ENCODE measurements at regions not wholly inside any gene's neighbourhood (a gene's known extent, or its start where the extent isn't known, plus 50 kb on each side); places are given as distances from the start of the nearest gene placed in this dataset.

DNA sequence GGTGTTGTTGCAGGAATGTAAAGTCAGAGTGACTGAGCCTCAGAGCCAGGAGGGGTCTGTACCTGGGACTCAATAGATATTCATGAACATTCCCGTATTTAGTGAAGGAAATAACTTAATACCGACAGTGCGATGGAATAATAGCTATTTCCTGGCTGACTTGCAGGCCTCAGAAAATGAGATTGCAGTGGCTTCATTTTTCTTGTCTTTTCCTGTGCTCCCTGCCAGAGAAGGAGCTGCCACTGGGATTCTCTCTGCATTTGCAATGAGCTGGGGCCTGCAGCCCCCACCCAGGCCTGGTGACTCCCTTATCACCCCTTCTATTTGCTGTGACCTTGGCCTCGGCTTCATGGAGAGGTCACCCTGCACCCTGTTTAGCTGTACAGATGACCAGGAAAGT is 173.4 kb downstream of the MIAT start:
- TF ChIP-seq, protein P1, sequence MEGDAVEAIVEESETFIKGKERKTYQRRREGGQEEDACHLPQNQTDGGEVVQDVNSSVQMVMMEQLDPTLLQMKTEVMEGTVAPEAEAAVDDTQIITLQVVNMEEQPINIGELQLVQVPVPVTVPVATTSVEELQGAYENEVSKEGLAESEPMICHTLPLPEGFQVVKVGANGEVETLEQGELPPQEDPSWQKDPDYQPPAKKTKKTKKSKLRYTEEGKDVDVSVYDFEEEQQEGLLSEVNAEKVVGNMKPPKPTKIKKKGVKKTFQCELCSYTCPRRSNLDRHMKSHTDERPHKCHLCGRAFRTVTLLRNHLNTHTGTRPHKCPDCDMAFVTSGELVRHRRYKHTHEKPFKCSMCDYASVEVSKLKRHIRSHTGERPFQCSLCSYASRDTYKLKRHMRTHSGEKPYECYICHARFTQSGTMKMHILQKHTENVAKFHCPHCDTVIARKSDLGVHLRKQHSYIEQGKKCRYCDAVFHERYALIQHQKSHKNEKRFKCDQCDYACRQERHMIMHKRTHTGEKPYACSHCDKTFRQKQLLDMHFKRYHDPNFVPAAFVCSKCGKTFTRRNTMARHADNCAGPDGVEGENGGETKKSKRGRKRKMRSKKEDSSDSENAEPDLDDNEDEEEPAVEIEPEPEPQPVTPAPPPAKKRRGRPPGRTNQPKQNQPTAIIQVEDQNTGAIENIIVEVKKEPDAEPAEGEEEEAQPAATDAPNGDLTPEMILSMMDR (IDR thresholded peaks at IDR 0.05; ENCODE audit: low read depth, low read length): no peak
- TF ChIP-seq EZH2phosphoT487 (IDR thresholded peaks at IDR 0.05; ENCODE audit: low read depth): no peak
